ENCODE measurements at regions not wholly inside any gene's neighbourhood (a gene's known extent, or its start where the extent isn't known, plus 50 kb on each side); places are given as distances from the start of the nearest gene placed in this dataset.
"Not testable (repeated sequence)": the region's sequence is repeated elsewhere in the genome, so short reads cannot be mapped to it uniquely, and the experiment has no call there.

GRCh38 chr12:71385155-71385554, 54.4 kb upstream of the LGR5 start:
- DNase-seq (ENCODE audit: low read depth): no peak

GRCh38 chr12:71376711-71377355, 62.8 kb upstream of the LGR5 start:
- DNase-seq (ENCODE audit: low read depth): not testable (repeated sequence)

GRCh38 chr12:71371122-71371521, 68.5 kb upstream of the LGR5 start:
- DNase-seq (ENCODE audit: low read depth): peak; percentile 4

- no peak for DNase-seq (ENCODE audit: low read depth)
These were observed 79.6 kb upstream of the LGR5 start for GRCh38 chr12:71360013-71360412.

GRCh38 chr12:71356569-71356968, 83.0 kb upstream of the LGR5 start:
- no peak for DNase-seq (ENCODE audit: low read depth)

- no peak for DNase-seq (ENCODE audit: low read depth)
These were observed 84.7 kb upstream of the LGR5 start for GRCh38 chr12:71354871-71355270.

- no peak for DNase-seq (ENCODE audit: low read depth)
These were observed 86.0 kb upstream of the LGR5 start for GRCh38 chr12:71353607-71354006.

- no peak for DNase-seq (ENCODE audit: low read depth)
These were observed 89.6 kb upstream of the LGR5 start for GRCh38 chr12:71349950-71350349.

- DNase-seq (ENCODE audit: low read depth): no peak
These were observed 100.7 kb upstream of the LGR5 start for GRCh38 chr12:71338933-71339332.

- no peak for DNase-seq (ENCODE audit: low read depth)
These were observed 103.7 kb upstream of the LGR5 start for GRCh38 chr12:71335963-71336257.

GRCh38 chr12:71335151-71335962, 104.2 kb upstream of the LGR5 start:
- DNase-seq (ENCODE audit: low read depth): no peak

- DNase-seq (ENCODE audit: low read depth): no peak
These were observed 106.2 kb upstream of the LGR5 start for GRCh38 chr12:71333418-71333817.

- no peak for DNase-seq (ENCODE audit: low read depth)
These were observed 109.6 kb upstream of the LGR5 start for GRCh38 chr12:71329956-71330355.

GRCh38 chr12:71321531-71321930, 118.1 kb upstream of the LGR5 start:
- DNase-seq (ENCODE audit: low read depth): no peak

- no peak for DNase-seq (ENCODE audit: low read depth)
These were observed 118.5 kb upstream of the LGR5 start for GRCh38 chr12:71321130-71321529.

GRCh38 chr12:71315328-71315985, 124.1 kb upstream of the LGR5 start:
- DNase-seq (ENCODE audit: low read depth): no peak

- DNase-seq (ENCODE audit: low read depth): peak; percentile 3
These were observed 126.7 kb upstream of the LGR5 start for GRCh38 chr12:71312768-71313403.

GRCh38 chr12:71311611-71312010, 128.0 kb upstream of the LGR5 start:
- not testable (repeated sequence) for DNase-seq (ENCODE audit: low read depth)

- DNase-seq (ENCODE audit: low read depth): no peak
These were observed 132.8 kb upstream of the LGR5 start for GRCh38 chr12:71306808-71307207.

GRCh38 chr12:71304306-71304705, 135.3 kb upstream of the LGR5 start:
- DNase-seq (ENCODE audit: low read depth): no peak

GRCh38 chr12:71303199-71303598, 136.4 kb upstream of the LGR5 start:
- peak; percentile 0 for DNase-seq (ENCODE audit: low read depth)

- DNase-seq (ENCODE audit: low read depth): no peak
These were observed 138.6 kb upstream of the LGR5 start for GRCh38 chr12:71300772-71301675.
